AG08396 (cell line): ENCODE measurements at regions not wholly inside any gene's neighbourhood (a gene's known extent, or its start where the extent isn't known, plus 50 kb on each side); places are given as distances from the start of the nearest gene placed in this dataset.

ENCODE experiments used
- DNase-seq: peaks from one replicate; pipeline ENCODE4 v3.0.0; 2012; ENCODE audit warnings: low spot score, mixed read lengths

- no peak for DNase-seq
These were observed 250.5 kb downstream of the TMEM121 start for GRCh38 chr14:105776924-105777323.

- DNase-seq: no peak
These were observed 257.3 kb downstream of the TMEM121 start for GRCh38 chr14:105783707-105784106.

- no peak for DNase-seq
These were observed 267.5 kb downstream of the TMEM121 start for GRCh38 chr14:105793836-105794235.

GRCh38 chr14:105797546-105797945 lies 271.2 kb downstream of the TMEM121 start:
- DNase-seq: no peak

GRCh38 chr14:105805701-105806100 lies 279.3 kb downstream of the TMEM121 start:
- DNase-seq: no peak

- no peak for DNase-seq
These were observed 280.2 kb downstream of the TMEM121 start for GRCh38 chr14:105806568-105806967.

- no peak for DNase-seq
These were observed 291.8 kb downstream of the TMEM121 start for GRCh38 chr14:105817971-105818711.

GRCh38 chr14:105818712-105819005 lies 292.3 kb downstream of the TMEM121 start:
- no peak for DNase-seq

GRCh38 chr14:105830171-105830570 lies 303.8 kb downstream of the TMEM121 start:
- no peak for DNase-seq

GRCh38 chr14:105836160-105836559 lies 309.8 kb downstream of the TMEM121 start:
- DNase-seq: no peak

GRCh38 chr14:105836730-105837129 lies 310.3 kb downstream of the TMEM121 start:
- no peak for DNase-seq

GRCh38 chr14:105837349-105838063 lies 311.1 kb downstream of the TMEM121 start:
- DNase-seq: no peak

GRCh38 chr14:105838107-105838506 lies 311.7 kb downstream of the TMEM121 start:
- no peak for DNase-seq

- no peak for DNase-seq
These were observed 312.4 kb downstream of the TMEM121 start for GRCh38 chr14:105838591-105839424.

- no peak for DNase-seq
These were observed 313.3 kb downstream of the TMEM121 start for GRCh38 chr14:105839425-105840265.

GRCh38 chr14:105840266-105841021 lies 314.1 kb downstream of the TMEM121 start:
- DNase-seq: no peak

GRCh38 chr14:105841022-105842009 lies 314.9 kb downstream of the TMEM121 start:
- no peak for DNase-seq

GRCh38 chr14:105842105-105842504 lies 315.7 kb downstream of the TMEM121 start:
- no peak for DNase-seq

GRCh38 chr14:105843444-105844046 lies 317.2 kb downstream of the TMEM121 start:
- no peak for DNase-seq
